ENCODE measurements at regions not wholly inside any gene's neighbourhood (a gene's known extent, or its start where the extent isn't known, plus 50 kb on each side); places are given as distances from the start of the nearest gene placed in this dataset.

GRCh38 chr9:120197605-120198004 is 382.4 kb downstream of the CDK5RAP2 start:
- DNase-seq, result no peak
- Histone ChIP-seq H3K36me3 (replicated peaks) (no peaks in the 10 kb centered on the region), H3K27me3 (replicated peaks) (no peaks in the 10 kb centered on the region), H3K4me3 (ENCODE audit: low read depth, low read length) (no peak overlapping the region), H3K27ac (no peak overlapping the region)
- TF ChIP-seq, protein P1, sequence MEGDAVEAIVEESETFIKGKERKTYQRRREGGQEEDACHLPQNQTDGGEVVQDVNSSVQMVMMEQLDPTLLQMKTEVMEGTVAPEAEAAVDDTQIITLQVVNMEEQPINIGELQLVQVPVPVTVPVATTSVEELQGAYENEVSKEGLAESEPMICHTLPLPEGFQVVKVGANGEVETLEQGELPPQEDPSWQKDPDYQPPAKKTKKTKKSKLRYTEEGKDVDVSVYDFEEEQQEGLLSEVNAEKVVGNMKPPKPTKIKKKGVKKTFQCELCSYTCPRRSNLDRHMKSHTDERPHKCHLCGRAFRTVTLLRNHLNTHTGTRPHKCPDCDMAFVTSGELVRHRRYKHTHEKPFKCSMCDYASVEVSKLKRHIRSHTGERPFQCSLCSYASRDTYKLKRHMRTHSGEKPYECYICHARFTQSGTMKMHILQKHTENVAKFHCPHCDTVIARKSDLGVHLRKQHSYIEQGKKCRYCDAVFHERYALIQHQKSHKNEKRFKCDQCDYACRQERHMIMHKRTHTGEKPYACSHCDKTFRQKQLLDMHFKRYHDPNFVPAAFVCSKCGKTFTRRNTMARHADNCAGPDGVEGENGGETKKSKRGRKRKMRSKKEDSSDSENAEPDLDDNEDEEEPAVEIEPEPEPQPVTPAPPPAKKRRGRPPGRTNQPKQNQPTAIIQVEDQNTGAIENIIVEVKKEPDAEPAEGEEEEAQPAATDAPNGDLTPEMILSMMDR (IDR thresholded peaks at IDR 0.05; ENCODE audit: low read depth, low read length, missing control alignments), result no peak
- in situ Hi-C loops (cut with HindIII; ENCODE audit: low pct_ligation_motif_present, low sequenced_read_pairs), result no loop called here

GRCh38 chr9:120191141-120191540 is 388.8 kb downstream of the CDK5RAP2 start:
- Histone ChIP-seq H3K27me3 (replicated peaks) (no peaks in the 10 kb centered on the region), H3K36me3 (replicated peaks) (no peaks in the 10 kb centered on the region), H3K4me3 (ENCODE audit: low read depth, low read length) (no peak overlapping the region), H3K27ac (no peak overlapping the region)
- TF ChIP-seq, protein P1 (IDR thresholded peaks at IDR 0.05; ENCODE audit: low read depth, low read length, missing control alignments), result no peak
- DNase-seq, result no peak
- in situ Hi-C loops (cut with HindIII; ENCODE audit: low pct_ligation_motif_present, low sequenced_read_pairs), result no loop called here

GRCh38 chr9:120187758-120188157 is 392.2 kb downstream of the CDK5RAP2 start:
- in situ Hi-C loops (cut with HindIII; ENCODE audit: low pct_ligation_motif_present, low sequenced_read_pairs), result no loop called here
- H3K36me3 ChIP-seq (replicated peaks), result no peaks in the 10 kb centered on the region
- TF ChIP-seq, protein P1 (IDR thresholded peaks at IDR 0.05; ENCODE audit: low read depth, low read length, missing control alignments), result no peak
- H3K4me3 ChIP-seq (ENCODE audit: low read depth, low read length), result no peak overlapping the region
- no peak for DNase-seq
- no peak overlapping the region for H3K27ac ChIP-seq
- H3K27me3 ChIP-seq (replicated peaks), result no peaks in the 10 kb centered on the region

DNA sequence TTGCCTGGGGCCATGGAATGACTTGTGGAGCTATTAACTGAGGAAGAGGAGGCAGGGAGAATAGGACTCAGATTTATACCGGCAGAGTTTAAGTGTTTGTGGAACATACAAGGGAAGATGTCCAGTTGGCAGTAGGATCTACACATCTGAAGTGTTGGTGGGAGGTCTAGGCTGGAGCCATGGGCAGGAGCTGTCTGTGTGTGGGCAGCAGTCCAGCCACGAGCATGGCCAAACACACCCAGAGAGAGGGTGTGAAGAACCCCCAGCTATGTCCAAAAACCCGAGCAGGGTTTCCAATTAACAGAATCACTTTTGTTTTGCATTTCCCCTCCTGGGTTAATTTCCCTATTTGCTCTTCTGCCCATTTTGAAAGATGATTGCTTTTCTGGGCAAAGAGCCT is 393.7 kb downstream of the CDK5RAP2 start:
- in situ Hi-C loops (cut with HindIII; ENCODE audit: low pct_ligation_motif_present, low sequenced_read_pairs), result no loop called here
- no peaks in the 10 kb centered on the region for H3K27me3 ChIP-seq (replicated peaks)
- no peak overlapping the region for H3K4me3 ChIP-seq (ENCODE audit: low read depth, low read length)
- no peak for DNase-seq
- TF ChIP-seq, protein P1 (IDR thresholded peaks at IDR 0.05; ENCODE audit: low read depth, low read length, missing control alignments), result no peak
- H3K27ac ChIP-seq, result no peak overlapping the region
- no peaks in the 10 kb centered on the region for H3K36me3 ChIP-seq (replicated peaks)

GRCh38 chr9:120184266-120184665 is 395.7 kb downstream of the CDK5RAP2 start:
- DNase-seq, result no peak

DNA sequence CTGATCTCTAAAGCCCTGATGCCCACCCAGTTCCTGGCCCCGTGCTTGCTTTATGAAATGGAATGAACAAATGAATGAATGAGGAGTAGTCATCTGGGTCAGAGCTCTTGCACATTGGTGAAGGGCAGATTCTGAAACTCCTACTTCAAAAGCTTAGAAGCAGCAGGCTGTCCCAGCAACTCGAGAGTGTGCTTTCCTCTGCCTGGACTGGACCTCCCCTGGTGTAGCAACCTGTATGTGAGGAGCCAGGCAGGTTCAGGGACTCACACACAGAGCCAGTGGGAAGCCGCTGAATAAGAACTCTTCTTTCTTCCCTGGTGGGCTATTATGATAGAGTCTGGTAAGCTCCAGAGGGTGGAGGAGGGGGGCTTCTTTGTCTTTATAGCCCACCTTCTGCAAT is 396.4 kb downstream of the CDK5RAP2 start:
- H3K27ac ChIP-seq, result no peak overlapping the region
- no peak for DNase-seq
- TF ChIP-seq, protein P1 (IDR thresholded peaks at IDR 0.05; ENCODE audit: low read depth, low read length, missing control alignments), result no peak
- no peaks in the 10 kb centered on the region for H3K27me3 ChIP-seq (replicated peaks)
- H3K36me3 ChIP-seq (replicated peaks), result no peaks in the 10 kb centered on the region
- in situ Hi-C loops (cut with HindIII; ENCODE audit: low pct_ligation_motif_present, low sequenced_read_pairs), result no loop called here
- no peak overlapping the region for H3K4me3 ChIP-seq (ENCODE audit: low read depth, low read length)

More at GRCh38 chr9:120184266-120184665, 395.7 kb downstream of the CDK5RAP2 start:
- Histone ChIP-seq H3K27ac (no peak overlapping the region), H3K4me3 (ENCODE audit: low read depth, low read length) (no peak overlapping the region), H3K27me3 (replicated peaks) (no peaks in the 10 kb centered on the region), H3K36me3 (replicated peaks) (no peaks in the 10 kb centered on the region)
- TF ChIP-seq, protein P1 (IDR thresholded peaks at IDR 0.05; ENCODE audit: low read depth, low read length, missing control alignments), result no peak
- in situ Hi-C loops (cut with HindIII; ENCODE audit: low pct_ligation_motif_present, low sequenced_read_pairs), result no loop called here

All from brain microvascular endothelial cell (primary cell).